Left cardiac atrium (tissue), 4 donors: ENCODE measurements at regions not wholly inside any gene's neighbourhood (a gene's known extent, or its start where the extent isn't known, plus 50 kb on each side); places are given as distances from the start of the nearest gene placed in this dataset.

Experiments used
- ATAC-seq, 2 donors: fragments of 200-7000 bp; cut with Tn5 transposase; one replicate each; pipeline ENCODE4 v1.9.1; 2020; ENCODE audit warnings: mild to moderate bottlenecking in 2 of 2, moderate library complexity in 2 of 2
- DNase-seq: peaks from one replicate; pipeline ENCODE4 v3.0.0-alpha.2; 2020
- intact Hi-C, 2 donors: fragments of 100-400 bp; cut with DNase I; formaldehyde crosslinking; loops; one replicate each; pipeline versions ENCODE4 v1.14.1 to v1.15.1; 2022 to 2023
- donor health status: DM: no; HTN: yes; CAD: no.
- donor health status: DM: no; HTN: yes; CAD: no; lungs with severe emphysema.
- donor health status: DM: yes; HTN: yes; CAD: no.
- donor health status: Dilated cardiomyopathy.

DNA sequence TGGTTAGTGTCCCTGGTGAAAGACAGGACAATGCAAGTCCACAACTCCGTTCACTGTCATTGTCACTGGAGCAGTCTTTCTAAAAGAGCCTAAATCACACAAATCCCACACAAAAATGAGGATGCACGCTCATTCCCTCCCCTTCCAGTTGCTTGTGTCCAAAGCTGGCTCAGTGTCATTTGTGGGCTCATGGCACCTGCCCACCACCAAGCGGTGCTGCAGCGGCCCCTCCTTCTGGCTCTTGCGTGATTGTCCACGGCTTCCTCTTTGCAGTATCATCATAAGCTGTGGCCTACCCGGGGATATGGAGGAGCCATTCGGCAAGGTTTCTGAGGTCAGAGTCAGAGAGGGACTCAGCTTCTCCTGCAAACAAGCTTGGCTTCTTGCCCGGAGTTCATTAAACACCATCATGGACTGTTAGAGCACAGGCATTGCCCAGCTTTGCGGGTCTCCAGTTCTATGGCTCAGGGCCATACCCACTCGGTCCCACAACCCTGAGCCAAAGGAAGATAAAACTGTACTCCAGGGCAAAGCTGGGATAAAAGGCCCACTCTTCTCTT lies 179.4 kb upstream of the AGAP1 start:
- no peak for ATAC-seq
- intact Hi-C loops = no loop called here
- no peak for DNase-seq

DNA sequence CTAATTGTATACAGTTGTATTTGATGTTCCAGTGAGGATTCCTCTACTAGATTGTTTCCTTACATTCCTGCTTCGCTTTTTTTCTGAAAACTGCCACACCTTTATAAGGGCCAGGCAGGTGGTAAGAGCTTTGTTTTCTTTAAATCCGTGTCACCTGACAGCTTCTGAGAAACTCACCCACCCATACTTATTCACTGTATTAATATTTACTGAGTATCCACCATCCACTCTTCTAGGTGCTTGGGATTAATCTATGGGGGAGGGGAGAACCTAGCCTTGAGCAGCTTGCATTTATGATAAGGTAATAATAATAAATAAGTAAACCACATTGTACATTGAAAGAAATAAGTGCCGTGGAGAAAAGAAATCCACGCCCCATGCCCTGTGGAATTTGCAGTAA lies 174.7 kb upstream of the AGAP1 start:
- intact Hi-C loops = no loop called here
- ATAC-seq = no peak
- no peak for DNase-seq

DNA sequence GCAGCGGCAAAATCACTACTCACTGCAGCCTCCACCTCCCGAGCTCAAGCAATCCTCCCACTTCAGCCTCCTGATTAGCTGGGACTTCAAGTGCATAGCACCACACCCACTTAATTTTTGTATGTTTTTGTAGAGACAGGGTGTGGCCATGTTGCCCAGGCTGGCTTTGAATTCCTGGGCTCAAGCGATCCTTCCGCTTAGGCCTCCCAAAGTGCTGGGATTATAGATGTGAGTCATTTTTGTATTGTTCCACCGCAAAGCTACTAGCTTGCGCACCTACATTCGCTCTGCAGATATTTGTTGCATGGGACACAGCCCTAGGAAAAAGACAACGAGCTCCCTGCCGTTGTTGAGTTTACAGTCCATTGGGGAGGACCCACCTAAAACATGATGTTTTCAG lies 173.5 kb upstream of the AGAP1 start:
- intact Hi-C loops = no loop called here
- no peak for ATAC-seq

DNA sequence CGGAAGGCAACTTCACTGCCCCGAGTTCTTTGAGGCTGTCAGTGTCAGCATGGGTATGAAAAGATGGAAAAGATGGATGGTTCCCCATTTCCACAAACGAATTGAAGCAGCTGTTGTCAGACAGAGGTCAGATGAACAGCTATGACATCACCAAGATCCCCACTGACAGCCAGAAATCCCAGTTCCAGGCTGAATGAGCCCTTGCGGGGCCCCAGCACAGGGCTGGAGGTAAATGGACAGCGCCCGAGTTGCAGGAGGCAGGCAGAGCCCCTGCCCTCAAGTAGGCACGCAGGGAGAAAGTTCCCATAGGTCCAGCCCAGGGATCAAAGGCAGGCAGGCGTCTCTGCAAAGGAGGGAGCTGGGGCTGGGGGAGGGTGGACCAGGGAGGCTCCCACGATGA lies 169.5 kb upstream of the AGAP1 start:
- no peak for ATAC-seq
- DNase-seq = no peak
- intact Hi-C loops = no loop called here

More for the DNA sequence above, 173.5 kb upstream of the AGAP1 start:
- DNase-seq = no peak

DNA sequence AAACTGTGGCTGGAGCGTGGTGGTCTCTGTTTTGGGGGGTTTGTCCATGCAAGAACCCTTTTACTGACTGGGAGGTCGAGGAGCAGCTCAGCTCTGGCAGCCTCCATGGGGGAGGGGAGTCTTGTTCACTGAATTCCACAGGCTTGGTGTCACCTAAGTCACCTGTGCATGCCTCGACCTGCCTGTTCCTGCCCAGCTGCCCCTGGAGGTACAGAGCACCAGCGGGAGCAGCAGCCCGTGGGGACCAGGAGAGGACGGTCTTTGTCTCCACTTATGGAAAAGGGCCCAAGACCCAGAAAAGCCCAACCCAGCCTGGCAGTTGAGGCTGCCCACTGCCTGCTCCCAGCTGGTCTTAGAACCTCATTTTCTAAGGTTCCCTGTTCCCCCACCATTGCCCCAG lies 168.7 kb upstream of the AGAP1 start:
- intact Hi-C loops = no loop called here
- DNase-seq (no peak), ATAC-seq (no peak)

DNA sequence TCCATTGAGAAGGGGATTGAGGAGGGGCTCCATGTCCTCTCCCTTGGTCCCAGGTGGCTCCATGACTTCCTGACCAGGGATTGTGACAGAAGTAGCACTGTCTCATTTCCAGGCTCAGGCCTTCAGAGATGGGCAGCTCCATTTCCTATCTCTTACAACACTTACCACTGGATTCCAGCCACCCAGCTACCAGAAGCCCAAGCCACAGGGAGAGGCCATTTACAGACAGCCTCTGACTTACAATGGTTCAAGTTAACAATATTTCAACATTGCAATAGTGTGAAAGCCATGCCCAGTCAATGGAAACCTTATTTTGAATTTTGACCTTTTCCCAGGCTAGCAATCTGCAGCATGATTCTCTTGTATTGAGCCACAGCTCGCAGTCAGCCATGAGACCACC lies 164.9 kb upstream of the AGAP1 start:
- ATAC-seq = no peak
- intact Hi-C loops = no loop called here

DNA sequence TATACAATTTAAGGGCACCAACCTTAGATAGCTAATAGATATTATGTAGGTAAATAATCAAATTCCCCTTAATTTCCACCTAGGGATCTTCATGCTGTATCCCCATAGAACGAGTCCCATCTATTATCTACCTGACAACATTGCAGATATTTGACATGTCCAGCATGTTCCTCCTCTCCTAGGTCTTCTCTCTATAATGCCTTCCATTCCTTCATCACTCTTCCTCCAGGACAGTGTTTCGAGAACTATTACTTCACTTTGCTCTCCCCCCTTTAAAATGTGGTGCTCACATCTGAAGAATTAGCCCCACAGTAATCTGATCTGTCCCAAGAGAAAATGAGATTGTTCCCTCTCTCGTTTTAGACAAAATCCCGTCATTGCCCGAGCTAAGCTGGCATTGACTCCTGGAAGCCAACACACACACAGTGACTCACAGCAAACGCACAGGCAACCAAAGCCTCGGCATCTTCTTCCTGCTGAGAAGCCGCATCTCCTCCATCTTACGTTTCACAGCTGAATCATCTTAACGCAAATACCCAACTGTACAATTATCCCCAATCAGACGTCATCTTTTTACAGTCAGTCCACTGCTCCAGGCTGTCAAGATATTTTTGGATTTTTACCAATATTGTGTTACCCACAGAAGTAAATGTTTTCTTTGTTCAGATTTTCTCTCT lies 162.9 kb upstream of the AGAP1 start:
- no peak for ATAC-seq
- intact Hi-C loops = no loop called here
- DNase-seq = no peak

More for the DNA sequence above, 164.9 kb upstream of the AGAP1 start:
- DNase-seq = no peak

DNA sequence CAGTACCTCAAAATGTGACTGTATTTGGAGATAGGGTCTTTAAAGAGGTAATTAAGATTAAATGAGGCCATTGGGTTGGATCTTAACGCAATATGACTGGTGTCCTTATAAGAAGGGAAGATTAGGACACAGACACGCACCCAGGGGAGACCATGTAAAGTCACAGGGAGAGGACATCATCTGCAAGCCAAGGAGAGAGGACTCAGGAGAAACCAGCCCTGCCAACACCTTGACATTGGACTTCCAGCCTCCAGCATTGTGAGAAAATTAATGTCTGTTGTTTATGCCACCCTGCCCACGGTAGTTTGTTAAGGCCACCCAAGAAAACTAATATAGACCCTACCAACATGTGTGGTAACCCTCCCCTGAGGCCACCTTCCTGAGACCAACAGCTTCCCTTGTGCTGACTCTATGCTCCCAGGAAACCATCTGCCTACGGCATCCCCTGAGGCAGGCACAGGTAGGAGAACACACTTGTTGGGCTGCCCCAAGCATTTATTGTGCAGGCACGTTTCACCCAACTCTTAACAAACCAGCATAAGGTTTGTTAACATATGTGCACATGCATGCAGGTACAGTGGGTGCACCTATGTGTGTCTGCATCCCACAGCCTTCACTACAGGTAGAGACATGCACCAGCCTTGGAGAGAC lies 161.5 kb upstream of the AGAP1 start:
- no peak for DNase-seq
- intact Hi-C loops = no loop called here
- ATAC-seq = no peak

DNA sequence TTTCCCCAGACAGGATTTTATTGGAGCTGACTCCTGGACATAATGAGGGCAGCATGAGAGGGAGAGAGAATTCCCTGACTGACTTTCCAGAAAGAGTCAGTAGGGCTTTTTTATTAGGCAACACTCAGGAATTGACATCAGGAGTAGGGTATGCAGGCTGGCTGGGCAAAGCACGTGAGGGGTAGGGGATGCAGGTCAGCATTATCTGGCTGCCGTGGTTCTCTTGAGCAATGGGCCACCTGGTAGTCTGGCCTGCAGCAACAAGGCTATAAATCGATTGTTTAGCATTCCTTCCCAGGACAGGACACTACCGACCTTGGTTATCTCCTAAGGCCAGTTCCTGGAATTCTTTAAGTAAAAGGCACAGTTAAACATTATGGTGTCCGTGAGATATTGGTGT lies 160.8 kb upstream of the AGAP1 start:
- intact Hi-C loops = no loop called here
- no peak for DNase-seq
- ATAC-seq = no peak

DNA sequence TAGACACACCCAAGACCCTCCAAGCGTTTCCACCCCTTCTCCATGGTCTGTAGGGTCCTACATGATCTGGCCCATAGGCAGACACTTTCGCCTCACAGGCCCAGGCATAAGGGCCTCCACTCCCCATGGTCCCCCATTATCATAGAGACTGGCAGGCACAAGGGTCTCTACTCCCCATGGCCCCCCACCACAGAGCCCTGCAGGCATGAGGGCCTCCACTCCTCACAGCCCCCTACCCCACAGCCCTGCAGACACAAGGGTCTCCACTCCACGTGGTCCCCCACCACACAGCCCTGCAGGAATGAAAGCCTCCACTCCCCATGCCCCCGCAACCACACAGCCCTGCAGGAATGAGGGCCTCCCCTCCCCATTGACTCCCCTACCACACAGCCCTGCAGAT lies 159.7 kb upstream of the AGAP1 start:
- no peak for ATAC-seq
- intact Hi-C loops = no loop called here

DNA sequence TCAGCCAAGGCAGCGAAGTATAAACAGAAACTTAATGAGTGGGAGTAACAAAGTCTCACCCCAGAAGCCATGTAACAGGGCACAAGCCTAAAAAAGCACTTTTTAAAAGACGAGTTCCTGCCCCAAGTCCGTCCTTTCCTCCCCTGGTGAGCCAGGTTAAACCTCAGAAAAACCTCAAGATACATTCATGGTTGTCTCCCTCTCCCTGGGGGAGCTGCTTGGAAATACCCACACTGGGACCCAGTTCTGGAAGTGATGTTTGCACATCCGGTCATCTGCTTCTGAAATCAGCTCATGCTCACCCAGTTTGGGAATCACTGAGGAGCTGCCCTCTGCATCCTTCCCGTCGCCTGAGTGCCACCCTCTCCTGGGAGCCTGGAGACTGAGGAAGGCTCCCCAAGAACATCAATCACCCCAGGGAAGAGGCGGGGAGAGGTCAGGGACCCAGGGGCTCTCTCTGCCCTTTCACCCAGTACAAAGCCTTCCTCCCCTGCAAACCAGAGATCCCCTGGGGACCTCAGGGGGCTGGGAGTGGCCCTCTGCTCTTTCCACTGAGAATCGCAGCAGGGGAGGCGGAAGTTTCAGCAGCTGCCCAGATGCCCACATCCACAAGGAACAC lies 150.6 kb upstream of the AGAP1 start:
- intact Hi-C loops = no loop called here
- no peak for DNase-seq
- no peak for ATAC-seq

More for the DNA sequence above, 159.7 kb upstream of the AGAP1 start:
- DNase-seq = no peak

DNA sequence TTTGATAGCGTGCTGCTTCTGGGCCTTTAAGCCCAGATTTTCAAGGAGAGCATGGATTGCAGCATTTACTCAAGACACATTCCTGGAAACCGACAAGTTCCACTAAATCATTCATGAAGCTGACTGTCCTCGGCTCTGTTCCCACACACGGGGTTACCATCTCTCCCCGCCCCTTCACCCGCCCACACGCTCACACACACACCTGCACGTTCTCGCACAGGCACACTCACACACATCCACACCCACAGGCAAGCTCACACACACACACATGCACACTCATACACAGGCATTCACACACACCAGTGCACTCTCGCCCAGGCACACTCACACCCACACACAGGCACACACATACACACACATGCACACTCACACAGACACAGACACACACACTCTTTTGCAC lies 150.0 kb upstream of the AGAP1 start:
- intact Hi-C loops = no loop called here
- no peak for ATAC-seq
- no peak for DNase-seq

DNA sequence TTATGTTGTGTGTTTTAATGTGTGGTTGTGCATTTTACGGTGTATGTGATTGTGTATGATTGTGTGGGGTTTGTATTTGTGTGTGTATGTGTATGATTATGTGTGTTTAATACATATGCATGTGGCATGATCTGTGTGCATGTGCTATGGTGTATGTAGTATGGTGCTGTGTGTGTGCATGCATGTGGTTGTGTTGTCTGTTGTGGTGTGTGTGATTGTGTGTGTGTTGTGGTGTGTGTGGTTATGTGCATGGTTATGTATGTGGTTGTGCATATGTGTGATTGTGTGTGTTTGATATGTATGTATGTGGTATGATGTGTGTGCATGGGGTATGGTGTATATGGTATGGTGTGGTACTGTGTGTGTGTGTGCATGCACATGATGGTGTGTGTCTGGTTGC lies 148.1 kb upstream of the AGAP1 start:
- DNase-seq (no peak), ATAC-seq (no peak)
- intact Hi-C loops = no loop called here

DNA sequence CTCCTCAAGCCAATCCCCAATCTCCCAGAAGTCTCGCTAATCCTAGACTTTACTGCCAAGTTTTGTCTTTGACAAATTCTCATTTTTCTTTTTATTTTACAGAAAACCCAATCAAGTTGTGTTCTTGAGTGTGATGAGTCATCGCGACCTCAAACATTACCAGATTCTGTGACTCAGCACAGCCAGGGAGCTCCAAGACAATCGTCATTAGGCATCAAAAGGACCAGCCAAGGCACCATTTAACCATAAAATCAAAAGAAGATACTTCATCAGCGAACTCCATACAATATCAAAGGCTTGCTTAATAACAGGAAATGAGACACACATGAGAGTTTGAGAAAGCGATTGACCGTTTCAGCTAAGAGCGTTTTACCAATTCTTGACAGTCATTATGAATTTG lies 146.2 kb upstream of the AGAP1 start:
- intact Hi-C loops = no loop called here
- ATAC-seq (no peak), DNase-seq (no peak)

DNA sequence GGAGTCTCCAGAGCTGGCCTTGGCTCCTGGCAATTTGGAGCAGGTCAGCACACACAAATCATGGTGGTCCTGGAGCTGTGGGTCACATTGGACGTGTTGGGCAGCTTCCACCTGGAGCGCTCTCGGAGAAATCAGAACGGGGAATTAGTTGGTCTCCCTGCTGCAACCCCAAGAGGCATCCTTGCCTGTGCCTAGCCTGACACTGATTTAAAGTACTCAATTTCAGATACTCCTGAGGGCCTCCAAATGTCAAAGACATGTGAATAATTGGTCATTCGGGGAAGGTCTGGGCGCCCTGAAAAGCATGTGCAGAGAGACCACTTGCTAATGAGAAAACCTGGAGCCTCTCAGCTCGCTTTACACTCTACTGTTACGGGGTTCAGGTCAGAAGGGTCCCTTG lies 145.5 kb upstream of the AGAP1 start:
- no peak for ATAC-seq
- intact Hi-C loops = no loop called here
- no peak for DNase-seq

DNA sequence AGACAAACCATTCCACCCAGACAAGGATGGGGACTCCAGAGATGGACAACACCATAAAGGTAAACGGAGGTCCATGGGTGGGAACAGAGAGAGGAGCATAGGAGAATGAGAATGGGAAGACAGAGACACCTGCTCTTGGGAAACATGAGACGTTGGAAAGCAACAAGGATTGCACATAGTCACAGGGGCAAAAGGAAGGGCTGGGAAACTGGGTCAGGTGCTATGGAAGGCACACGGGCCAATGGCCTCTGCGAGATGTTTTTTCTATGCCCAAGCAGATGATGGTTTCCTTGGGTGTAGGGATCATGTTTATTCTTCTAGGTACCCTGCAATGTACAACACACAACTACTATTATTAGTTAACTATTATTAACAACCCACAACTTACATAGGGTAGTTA lies 143.6 kb upstream of the AGAP1 start:
- DNase-seq = no peak
- no peak for ATAC-seq
- intact Hi-C loops = no loop called here

DNA sequence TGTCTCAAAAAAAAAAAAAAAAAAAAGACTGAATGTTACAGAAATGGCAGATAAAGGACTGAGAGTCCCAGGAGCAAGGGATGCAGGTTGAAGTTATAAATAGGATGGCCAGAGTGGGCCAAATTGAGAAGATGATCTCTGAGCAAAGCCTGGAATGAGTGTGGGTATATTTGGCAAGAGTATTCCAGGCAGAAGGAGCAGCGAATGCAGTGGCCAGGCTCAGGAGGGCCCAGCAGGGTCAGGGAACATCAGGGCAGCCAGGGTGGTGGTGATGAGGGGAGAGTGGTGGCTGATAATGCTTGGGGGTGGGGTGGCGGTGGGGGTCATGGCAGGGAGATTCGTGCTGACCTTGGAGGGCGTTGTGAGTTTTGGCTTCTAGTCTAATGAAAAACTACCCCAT lies 141.3 kb upstream of the AGAP1 start:
- DNase-seq (no peak), ATAC-seq (peak in 1 of 2 donors; percentile 75)
- intact Hi-C loops = no loop called here

DNA sequence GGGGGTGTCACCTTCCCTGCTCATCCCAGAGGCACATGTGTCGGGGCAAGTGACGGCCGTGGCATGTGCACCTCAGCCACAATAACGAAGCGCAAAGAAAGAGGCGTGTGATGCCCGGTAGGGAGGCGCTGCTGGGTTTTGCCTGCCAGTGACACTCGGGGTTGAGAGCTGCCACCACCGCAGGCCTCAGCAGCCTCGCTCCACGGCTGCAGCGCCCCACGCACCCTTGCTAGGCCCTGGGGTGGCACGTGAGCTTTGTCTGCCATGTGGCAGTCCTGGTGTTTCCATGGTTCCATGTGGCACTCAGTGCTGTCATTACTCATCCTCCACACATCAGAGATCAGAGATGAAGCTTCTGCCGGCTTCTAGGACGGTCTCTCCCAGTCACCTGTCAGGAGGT lies 136.0 kb upstream of the AGAP1 start:
- ATAC-seq = no peak
- no peak for DNase-seq
- intact Hi-C loops = no loop called here

DNA sequence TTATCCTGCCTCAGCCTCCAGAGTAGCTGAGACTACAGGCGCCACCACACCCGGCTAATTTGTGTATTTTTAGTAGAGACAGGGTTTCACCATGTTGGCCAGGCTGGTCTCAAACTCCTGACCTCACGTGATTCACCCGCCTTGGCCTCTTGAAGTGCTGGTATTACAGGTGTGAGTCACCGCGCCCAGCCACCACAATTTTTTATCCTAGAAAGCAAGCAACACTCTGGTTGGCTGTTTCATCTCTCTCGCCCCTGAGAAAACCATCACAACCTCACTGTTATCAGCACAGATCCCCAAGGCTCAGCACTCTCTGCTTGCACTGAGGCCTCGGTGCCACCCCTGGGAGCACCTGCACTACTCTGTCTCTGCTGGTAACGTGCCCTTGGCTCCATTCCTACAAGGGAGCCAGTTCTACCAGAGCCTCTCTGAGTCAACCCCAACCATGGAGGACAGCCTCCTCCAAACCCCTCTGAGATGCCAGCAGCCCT lies 134.8 kb upstream of the AGAP1 start:
- ATAC-seq (no peak), DNase-seq (no peak)
- intact Hi-C loops = no loop called here

DNA sequence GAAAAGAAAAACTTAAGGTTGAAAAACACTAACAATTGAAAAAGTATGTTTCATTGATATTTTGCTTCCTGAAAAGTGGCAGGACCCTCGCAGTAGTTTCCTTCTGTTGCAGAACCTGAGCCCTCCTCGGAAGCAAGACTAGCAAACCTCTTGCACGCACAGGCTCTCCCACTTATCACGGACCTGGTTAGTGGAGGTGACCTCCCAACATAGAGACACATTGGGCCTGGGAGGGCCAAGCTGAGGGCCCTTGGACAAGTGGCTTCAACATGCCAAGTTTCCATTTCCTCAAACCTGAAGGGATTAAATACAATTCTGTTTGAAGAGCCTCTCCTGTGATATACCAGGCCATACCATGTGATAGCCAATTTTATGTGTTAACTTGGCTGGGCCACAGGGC lies 133.4 kb upstream of the AGAP1 start:
- ATAC-seq (no peak), DNase-seq (no peak)
- intact Hi-C loops = no loop called here

DNA sequence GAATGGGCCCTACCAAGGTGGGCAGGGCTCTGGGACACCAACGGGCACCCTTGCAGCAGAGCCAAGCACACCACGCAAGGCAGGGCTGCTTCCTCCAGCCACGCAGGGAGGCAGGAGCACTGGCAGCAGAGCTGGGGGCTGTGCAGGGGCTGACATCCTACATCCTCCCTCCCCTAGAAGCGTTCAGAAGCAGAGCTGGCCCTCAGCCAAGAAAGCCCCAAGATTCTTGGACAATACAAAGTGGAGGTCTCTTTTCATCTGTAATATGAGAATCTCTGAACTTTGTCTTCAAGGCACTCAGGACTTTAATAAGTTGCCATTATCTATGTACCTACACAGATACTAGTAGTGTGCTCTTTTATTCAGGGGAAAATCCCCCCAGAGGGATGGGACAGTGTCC lies 128.1 kb upstream of the AGAP1 start:
- intact Hi-C loops = no loop called here
- ATAC-seq = no peak
- no peak for DNase-seq
